HEK293 (cell line): ENCODE measurements at regions not wholly inside any gene's neighbourhood (a gene's known extent, or its start where the extent isn't known, plus 50 kb on each side); places are given as distances from the start of the nearest gene placed in this dataset.
A peak's percentile ranks its signal among the peaks of the same experiment; 100 is the strongest.

Experiments
- CTCF ChIA-PET: fragments of 350-600 bp; formaldehyde crosslinking; extraction: SDS; loops from one replicate; lab custom pipeline; 2021; ENCODE audit warnings: antibody characterized with exemption; lab: Yijun Ruan, JAX
- POLR2A ChIA-PET: fragments of 300-600 bp; formaldehyde crosslinking; extraction: SDS; loops from one replicate; lab custom pipeline; 2020; ENCODE audit warnings: antibody characterized with exemption, inconsistent platforms; lab: Yijun Ruan, JAX
- H3K27ac ChIP-seq: fragments of 200-500 bp; sonication (Bioruptor generic); 2 replicates; pipeline ENCODE4 v1.5.1; 2014; ENCODE audit warnings: low read depth, low read length, control low read depth, inconsistent platforms; ENCODE audit errors: extremely low read depth
- H3K36me3 ChIP-seq, 2 experiments: fragments of 200-500 bp in 1 of 2; sonication (Bioruptor generic) in 1 of 2; 1 replicate in 1 of 2; 2 replicates in 1 of 2; pipeline ENCODE4 v1.5.1; 2014 to 2017; ENCODE audit warnings: inconsistent platforms in 2 of 2, low read length in 2 of 2; ENCODE audit not compliant: control insufficient read depth in 2 of 2, insufficient read depth in 1 of 2
- H3K4me1 ChIP-seq: fragments of 200-500 bp; sonication (Bioruptor generic); 2 replicates; pipeline ENCODE4 v1.5.1; 2014; ENCODE audit warnings: mild to moderate bottlenecking, low read length, inconsistent platforms; ENCODE audit not compliant: control insufficient read depth, insufficient read depth
- H3K4me3 ChIP-seq: 2 replicates; pipeline ENCODE4 v1.5.1; 2011; ENCODE audit warnings: low read depth, mild to moderate bottlenecking, control low read depth, low read length, moderate library complexity
- H3K9me3 ChIP-seq: fragments of 200-500 bp; sonication (Bioruptor generic); 2 replicates; pipeline ENCODE4 v1.5.1; 2014; ENCODE audit warnings: low read depth, low read length, inconsistent platforms; ENCODE audit not compliant: control insufficient read depth, insufficient read depth
- BCL11B ChIP-seq: fragments of 450-650 bp; formaldehyde crosslinking; IDR thresholded peaks from 2 replicates; pipeline ENCODE4 v1.5.1; 2016; ENCODE audit warnings: low read depth, missing biosample characterization, missing genetic modification characterization
- KLF1 ChIP-seq: fragments of 450-650 bp; formaldehyde crosslinking; IDR thresholded peaks from 2 replicates; pipeline ENCODE4 v1.5.1; 2016; ENCODE audit warnings: missing biosample characterization, missing genetic modification characterization
- PRDM6 ChIP-seq: fragments of 450-650 bp; formaldehyde crosslinking; IDR thresholded peaks from 2 replicates; pipeline ENCODE4 v1.5.1; 2017; ENCODE audit warnings: missing biosample characterization, missing genetic modification characterization
- RBAK ChIP-seq: fragments of 450-650 bp; formaldehyde crosslinking; IDR thresholded peaks from 2 replicates; pipeline ENCODE4 v1.5.1; 2016; ENCODE audit warnings: missing biosample characterization, missing genetic modification characterization
- SP2 ChIP-seq: fragments of 450-650 bp; formaldehyde crosslinking; IDR thresholded peaks from 2 replicates; pipeline ENCODE4 v1.5.1; 2016; ENCODE audit warnings: missing biosample characterization, missing genetic modification characterization
- SP7 ChIP-seq: fragments of 450-650 bp; formaldehyde crosslinking; IDR thresholded peaks from 2 replicates; pipeline ENCODE4 v1.5.1; 2016; ENCODE audit warnings: missing biosample characterization, missing genetic modification characterization
- TCF7L2 ChIP-seq: IDR thresholded peaks from 2 replicates; pipeline ENCODE4 v1.6.1; 2011; ENCODE audit warnings: low read depth, mild to moderate bottlenecking, inconsistent platforms, low read length, moderate library complexity, borderline replicate concordance
- ZNF114 ChIP-seq: fragments of 450-650 bp; formaldehyde crosslinking; IDR thresholded peaks from 2 replicates; pipeline ENCODE4 v1.5.0; 2017; ENCODE audit warnings: missing biosample characterization, missing genetic modification characterization
- ZNF132 ChIP-seq: fragments of 450-650 bp; formaldehyde crosslinking; IDR thresholded peaks from 2 replicates; pipeline ENCODE4 v1.5.1; 2017; ENCODE audit warnings: missing biosample characterization, missing genetic modification characterization, borderline replicate concordance
- ZNF140 ChIP-seq: fragments of 450-650 bp; formaldehyde crosslinking; IDR thresholded peaks from 2 replicates; pipeline ENCODE4 v1.5.1; 2016; ENCODE audit warnings: missing biosample characterization, missing genetic modification characterization
- ZNF157 ChIP-seq: fragments of 450-650 bp; formaldehyde crosslinking; IDR thresholded peaks from 2 replicates; pipeline ENCODE4 v1.5.1; 2016; ENCODE audit warnings: missing biosample characterization, missing genetic modification characterization
- ZNF366 ChIP-seq: fragments of 450-650 bp; formaldehyde crosslinking; conservative IDR thresholded peaks from 2 replicates; pipeline ENCODE4 v1.5.1; 2016; ENCODE audit warnings: missing biosample characterization, missing genetic modification characterization
- ZNF391 ChIP-seq: fragments of 450-650 bp; formaldehyde crosslinking; IDR thresholded peaks from 2 replicates; pipeline ENCODE4 v1.5.1; 2016; ENCODE audit warnings: low read depth, missing biosample characterization, missing genetic modification characterization, borderline replicate concordance
- ZNF513 ChIP-seq: fragments of 450-650 bp; IDR thresholded peaks from 2 replicates; pipeline ENCODE4 v1.5.1; 2018; ENCODE audit warnings: missing biosample characterization, missing genetic modification characterization
- ZNF514 ChIP-seq: fragments of 450-650 bp; formaldehyde crosslinking; IDR thresholded peaks from 2 replicates; pipeline ENCODE4 v1.5.1; 2016; ENCODE audit warnings: missing biosample characterization, missing genetic modification characterization
- ZNF521 ChIP-seq: fragments of 450-650 bp; formaldehyde crosslinking; IDR thresholded peaks from 2 replicates; pipeline ENCODE4 v1.5.1; 2017; ENCODE audit warnings: missing biosample characterization, mild to moderate bottlenecking, missing genetic modification characterization
- ZNF549 ChIP-seq: fragments of 450-650 bp; IDR thresholded peaks from 2 replicates; pipeline ENCODE4 v1.5.1; 2018; ENCODE audit warnings: missing biosample characterization, missing genetic modification characterization, mild to moderate bottlenecking, inconsistent platforms, moderate library complexity
- ZNF555 ChIP-seq: fragments of 450-650 bp; formaldehyde crosslinking; conservative IDR thresholded peaks from 2 replicates; pipeline ENCODE4 v1.5.1; 2017; ENCODE audit warnings: missing biosample characterization, mild to moderate bottlenecking, missing genetic modification characterization, inconsistent platforms
- ZNF560 ChIP-seq: fragments of 450-650 bp; formaldehyde crosslinking; IDR thresholded peaks from 2 replicates; pipeline ENCODE4 v1.5.1; 2017; ENCODE audit warnings: missing biosample characterization, missing genetic modification characterization, borderline replicate concordance
- ZNF561 ChIP-seq: fragments of 450-650 bp; IDR thresholded peaks from 2 replicates; pipeline ENCODE4 v1.5.1; 2018; ENCODE audit warnings: missing biosample characterization, missing genetic modification characterization, borderline replicate concordance
- ZNF596 ChIP-seq: fragments of 450-650 bp; IDR thresholded peaks from 2 replicates; pipeline ENCODE4 v1.5.0; 2018; ENCODE audit warnings: missing biosample characterization, mild to moderate bottlenecking, missing genetic modification characterization, moderate library complexity
- ZNF626 ChIP-seq: fragments of 450-650 bp; sonication (Bioruptor Pico); formaldehyde crosslinking; IDR thresholded peaks from 2 replicates; pipeline ENCODE4 v1.5.1; 2018; ENCODE audit warnings: missing biosample characterization, missing genetic modification characterization, inconsistent platforms
- ZNF747 ChIP-seq: fragments of 450-650 bp; formaldehyde crosslinking; IDR thresholded peaks from 2 replicates; pipeline ENCODE4 v1.5.1; 2016; ENCODE audit warnings: missing biosample characterization, missing genetic modification characterization
- TF ChIP-seq, protein P1 (sequence below): fragments of 450-650 bp; formaldehyde crosslinking; IDR thresholded peaks from 2 replicates; pipeline ENCODE4 v1.5.1; 2016; ENCODE audit warnings: missing biosample characterization, missing genetic modification characterization

- H3K27ac ChIP-seq: no peak overlapping the region
- CTCF ChIA-PET: interaction anchor here (0.8 to 0.9 kb wide), 2 partner anchors 29 to 73 kb away, joined by 3 to 5 read pairs; no protein-coding TSS in a partner anchor
- no peak overlapping the region for H3K4me3 ChIP-seq
- H3K9me3 ChIP-seq: no peaks in the 10 kb centered on the region
- TF ChIP-seq TCF7L2 (no peak), SP2 (tag by site-specific recombination) (no peak), ZNF521 (tag by site-specific recombination) (no peak)
- no peaks in the 10 kb centered on the region for H3K4me1 ChIP-seq
- peaks cover 15 to 68% of the 10 kb centered on the region in 2 experiments; a peak in 2 of 3 replicates for H3K36me3 ChIP-seq
- POLR2A ChIA-PET: no interaction called here
These were observed 155.4 kb downstream of the CRYBB2 start for GRCh38 chr22:25374869-25375268.

GRCh38 chr22:25375683-25376082 is 156.2 kb downstream of the CRYBB2 start:
- H3K9me3 ChIP-seq: no peaks in the 10 kb centered on the region
- TF ChIP-seq, protein P1, sequence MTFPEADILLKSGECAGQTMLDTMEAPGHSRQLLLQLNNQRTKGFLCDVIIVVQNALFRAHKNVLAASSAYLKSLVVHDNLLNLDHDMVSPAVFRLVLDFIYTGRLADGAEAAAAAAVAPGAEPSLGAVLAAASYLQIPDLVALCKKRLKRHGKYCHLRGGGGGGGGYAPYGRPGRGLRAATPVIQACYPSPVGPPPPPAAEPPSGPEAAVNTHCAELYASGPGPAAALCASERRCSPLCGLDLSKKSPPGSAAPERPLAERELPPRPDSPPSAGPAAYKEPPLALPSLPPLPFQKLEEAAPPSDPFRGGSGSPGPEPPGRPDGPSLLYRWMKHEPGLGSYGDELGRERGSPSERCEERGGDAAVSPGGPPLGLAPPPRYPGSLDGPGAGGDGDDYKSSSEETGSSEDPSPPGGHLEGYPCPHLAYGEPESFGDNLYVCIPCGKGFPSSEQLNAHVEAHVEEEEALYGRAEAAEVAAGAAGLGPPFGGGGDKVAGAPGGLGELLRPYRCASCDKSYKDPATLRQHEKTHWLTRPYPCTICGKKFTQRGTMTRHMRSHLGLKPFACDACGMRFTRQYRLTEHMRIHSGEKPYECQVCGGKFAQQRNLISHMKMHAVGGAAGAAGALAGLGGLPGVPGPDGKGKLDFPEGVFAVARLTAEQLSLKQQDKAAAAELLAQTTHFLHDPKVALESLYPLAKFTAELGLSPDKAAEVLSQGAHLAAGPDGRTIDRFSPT: no peak
- TF ChIP-seq ZNF391 (tag by site-specific recombination): no peak
- TF ChIP-seq ZNF626 (tag by site-specific recombination): no peak
- TF ChIP-seq ZNF366: no peak
- no peak for TF ChIP-seq ZNF514 (tag by site-specific recombination)
- TF ChIP-seq RBAK (tag by site-specific recombination): no peak
- TF ChIP-seq, all 188 proteins: peak for 0
- ChIA-PET CTCF (no interaction called here), POLR2A (no interaction called here)
- Histone ChIP-seq H3K4me1 (no peaks in the 10 kb centered on the region), H3K36me3 (peaks cover 16 to 70% of the 10 kb centered on the region in 2 experiments; a peak in 2 of 3 replicates), H3K4me3 (no peak overlapping the region), H3K27ac (no peak overlapping the region)

DNA sequence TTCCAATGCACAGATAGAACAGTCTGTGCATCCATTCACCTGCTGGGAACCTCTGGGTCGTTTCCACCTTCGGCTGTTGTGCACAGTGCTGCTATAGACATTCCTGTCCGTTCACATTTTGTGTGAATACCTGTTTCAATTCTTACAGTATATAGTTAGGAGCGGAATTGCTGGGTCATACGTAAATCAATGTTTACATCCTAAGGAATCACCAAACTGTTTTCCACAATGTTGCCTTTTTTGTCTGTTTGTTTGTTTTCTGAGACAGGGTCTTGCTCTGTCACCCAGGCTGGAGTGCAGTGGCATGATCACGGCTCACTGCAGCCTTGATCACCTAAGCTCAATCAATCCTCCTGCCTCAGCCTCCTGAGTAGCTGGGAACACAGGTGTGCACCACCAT is 158.3 kb downstream of the CRYBB2 start:
- Histone ChIP-seq H3K4me3 (no peak overlapping the region), H3K36me3 (peaks cover 14 to 67% of the 10 kb centered on the region in 2 experiments; a peak in 2 of 3 replicates), H3K27ac (no peak overlapping the region), H3K4me1 (no peaks in the 10 kb centered on the region), H3K9me3 (no peaks in the 10 kb centered on the region)
- CTCF ChIA-PET: no interaction called here
- POLR2A ChIA-PET: interaction anchor here (0.7 kb wide), 1 partner anchor 12 kb away, joined by 3 read pairs; no protein-coding TSS in a partner anchor
- TF ChIP-seq ZNF549 (tag by site-specific recombination) (no peak), ZNF513 (tag by site-specific recombination) (no peak), ZNF747 (tag by site-specific recombination) (no peak), ZNF140 (tag by site-specific recombination) (peak; percentile 98), ZNF132 (no peak)

- no peak overlapping the region for H3K27ac ChIP-seq
- ChIA-PET POLR2A (no interaction called here), CTCF (interaction anchor here (0.6 to 1.4 kb wide), 5 partner anchors 9 to 108 kb away, joined by 3 to 5 read pairs (median 3); no protein-coding TSS in a partner anchor)
- H3K36me3 ChIP-seq: peaks cover 14 to 48% of the 10 kb centered on the region in 2 experiments; a peak in 2 of 3 replicates
- TF ChIP-seq SP7 (tag by site-specific recombination) (0 out of 2 replicates have a peak, but pooled peaks have one; percentile 35), ZNF561 (tag by site-specific recombination) (no peak), KLF1 (tag by site-specific recombination) (peak; percentile 60), BCL11B (tag by site-specific recombination) (no peak), ZNF114 (tag by site-specific recombination) (no peak), ZNF560 (tag by site-specific recombination) (no peak), PRDM6 (tag by site-specific recombination) (no peak), ZNF596 (no peak), ZNF555 (tag by site-specific recombination) (no peak), ZNF747 (tag by site-specific recombination) (no peak), ZNF157 (tag by site-specific recombination) (no peak), SP2 (tag by site-specific recombination) (no peak)
- H3K4me3 ChIP-seq: no peak overlapping the region
- H3K9me3 ChIP-seq: no peaks in the 10 kb centered on the region
- H3K4me1 ChIP-seq: no peaks in the 10 kb centered on the region
These were observed 160.8 kb downstream of the CRYBB2 start for GRCh38 chr22:25380122-25380747.
